Right renal pelvis (tissue), 4 donors: ENCODE measurements at regions not wholly inside any gene's neighbourhood (a gene's known extent, or its start where the extent isn't known, plus 50 kb on each side); places are given as distances from the start of the nearest gene placed in this dataset.
"Not testable (repeated sequence)": the region's sequence is repeated elsewhere in the genome, so short reads cannot be mapped to it uniquely, and the experiment has no call there.

ENCODE experiments used
- DNase-seq, 4 donors: peaks; one replicate each; pipeline ENCODE4 v3.0.0-alpha.2; 2013; ENCODE audit warnings: low read depth in 4 of 4, low spot score in 3 of 4, missing footprints in 1 of 4

DNA sequence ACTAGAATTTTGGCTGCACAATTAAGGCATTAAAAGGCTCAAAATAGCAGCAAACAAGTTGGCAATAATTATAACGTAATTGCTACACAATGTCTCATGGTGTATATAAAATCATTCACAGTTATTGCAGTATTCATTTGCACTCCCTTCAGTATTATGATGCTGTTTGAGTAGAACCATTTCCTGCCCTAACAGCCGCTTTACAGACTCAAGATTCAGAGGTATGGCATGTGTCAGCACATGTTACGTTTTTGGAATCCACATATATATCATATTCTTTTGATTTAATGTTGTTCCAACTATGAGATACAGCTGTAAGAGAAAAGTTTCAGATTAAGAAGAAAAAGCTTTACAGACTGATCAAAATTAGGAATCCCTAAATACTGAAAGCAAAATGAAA is 56.3 kb upstream of the NCKAP5 start:
- DNase-seq = no peak

GRCh38 chr2:133627741-133628140 is 59.5 kb upstream of the NCKAP5 start:
- no peak for DNase-seq

DNA sequence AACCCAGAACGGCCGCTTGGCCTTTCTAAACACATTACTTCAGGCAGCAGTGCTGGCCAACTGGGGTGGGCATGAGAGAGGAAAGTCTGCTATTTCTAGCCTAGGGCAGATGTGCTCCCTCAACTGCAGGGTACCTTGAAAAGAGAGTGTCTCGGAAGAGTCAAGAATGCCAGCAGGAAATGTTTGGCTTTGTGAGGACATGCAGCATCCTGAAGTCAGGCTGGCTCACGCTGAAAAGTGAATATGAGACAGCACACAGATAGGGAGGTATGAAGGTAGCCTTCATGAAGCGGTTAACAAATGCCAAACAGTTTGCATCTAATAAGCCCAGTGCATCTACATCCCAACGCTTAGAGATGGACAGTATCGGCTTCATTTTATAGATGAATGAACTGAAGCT is 65.0 kb upstream of the NCKAP5 start:
- DNase-seq = no peak

DNA sequence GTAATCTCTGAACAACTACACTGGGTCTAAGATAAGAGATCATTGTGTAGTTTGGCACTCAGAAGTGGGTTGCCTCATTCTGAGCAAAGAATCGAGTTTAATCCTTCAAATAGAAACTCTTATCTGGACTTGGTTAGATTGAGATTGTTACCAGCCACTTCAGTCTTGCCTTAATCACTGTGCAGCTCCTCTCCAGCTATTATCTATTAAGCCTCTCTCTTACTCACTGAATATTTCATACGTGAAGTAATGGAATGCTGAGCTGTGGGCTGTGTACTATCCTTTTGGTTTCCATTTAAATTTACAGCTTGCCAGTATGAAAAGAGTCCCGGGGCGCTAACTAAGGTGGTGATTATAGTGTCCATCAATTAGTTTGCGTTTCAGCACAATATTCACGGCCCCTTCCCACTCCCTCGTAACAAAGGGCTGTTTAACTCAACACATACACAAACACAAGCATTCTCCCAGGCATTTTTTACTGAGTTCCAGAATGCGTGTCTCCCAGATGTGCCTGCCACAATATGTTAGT is 65.7 kb upstream of the NCKAP5 start:
- DNase-seq = no peak

DNA sequence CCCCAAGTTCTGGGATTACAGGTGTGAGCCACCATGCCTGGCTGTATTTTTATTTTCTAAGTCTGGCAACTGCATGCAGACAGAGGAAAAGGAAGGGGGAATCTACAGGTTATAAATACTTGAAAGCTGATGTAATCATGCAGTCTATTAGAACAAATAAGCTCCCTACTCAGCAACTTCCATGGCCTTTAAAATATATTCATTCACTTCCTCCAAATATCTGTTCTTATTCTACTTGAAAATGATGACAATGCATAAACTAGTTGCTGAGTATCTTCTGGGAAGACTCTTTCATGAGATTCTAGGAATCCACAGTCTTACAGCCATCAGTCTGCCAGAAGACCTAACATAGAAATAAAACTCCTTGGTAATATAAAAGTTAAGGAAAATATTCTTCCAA is 66.9 kb upstream of the NCKAP5 start:
- no peak for DNase-seq

- no peak for DNase-seq
These were observed 68.0 kb upstream of the NCKAP5 start for GRCh38 chr2:133636287-133636686.

DNA sequence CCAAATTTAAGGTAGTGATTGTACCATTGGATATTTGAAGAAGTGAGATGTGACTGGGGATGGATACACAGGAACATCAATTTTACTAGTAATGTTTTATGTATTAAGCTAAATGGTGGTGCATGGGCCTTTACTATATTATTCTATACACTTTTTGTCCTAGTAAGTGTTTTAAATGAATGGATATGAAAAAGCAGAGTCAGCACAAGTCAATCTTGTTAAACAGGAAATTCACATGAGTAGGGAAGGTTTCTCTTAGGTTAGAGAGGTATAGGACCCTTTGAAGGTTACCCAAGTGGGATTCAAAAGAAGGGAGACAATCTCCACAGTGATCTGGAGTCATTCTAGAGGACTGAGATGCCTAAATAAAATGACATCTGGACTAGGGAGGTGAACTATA is 71.8 kb upstream of the NCKAP5 start:
- DNase-seq = no peak

DNA sequence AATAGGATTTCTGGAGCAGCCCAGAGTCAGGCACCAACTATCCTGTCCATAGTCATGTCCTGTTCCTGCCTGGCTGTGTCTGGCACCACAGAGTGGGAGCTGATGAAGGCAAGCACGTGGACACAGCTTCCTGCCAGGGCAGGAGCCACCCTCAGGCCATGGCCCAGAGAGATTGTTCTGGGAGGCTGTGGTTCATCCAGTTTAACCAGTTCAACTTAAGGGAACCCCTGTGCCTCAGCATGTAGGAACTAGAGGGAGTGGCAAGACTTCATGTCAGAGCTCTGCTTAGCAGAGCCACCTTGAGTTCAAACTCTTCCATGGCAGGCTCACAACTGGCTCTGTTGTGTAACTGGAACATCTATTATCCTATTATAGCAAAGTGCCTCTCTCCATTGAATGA is 73.2 kb upstream of the NCKAP5 start:
- peak in 1 of 4 donors; percentile 2 for DNase-seq

GRCh38 chr2:133641942-133642725 is 73.9 kb upstream of the NCKAP5 start:
- DNase-seq = no peak

DNA sequence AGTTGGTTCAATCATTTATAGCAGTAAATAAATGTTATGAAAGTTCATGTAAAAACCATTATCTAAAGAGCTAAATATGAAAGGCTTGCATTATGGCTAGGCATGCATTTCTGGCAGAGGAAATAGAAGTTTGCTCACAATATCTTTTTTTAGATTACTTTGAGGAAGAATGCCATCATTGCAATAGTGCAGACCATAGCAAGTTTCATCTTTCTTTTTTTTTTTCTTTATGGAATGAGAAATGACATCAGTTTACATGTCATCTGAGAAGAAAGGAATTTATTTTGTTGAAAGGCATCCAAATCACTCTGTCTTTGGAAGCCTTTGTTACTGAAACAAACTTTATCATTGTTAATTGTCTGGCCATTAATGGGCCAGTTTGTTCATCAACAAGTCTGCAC is 74.5 kb upstream of the NCKAP5 start:
- DNase-seq = no peak

GRCh38 chr2:133643863-133644262 is 75.6 kb upstream of the NCKAP5 start:
- no peak for DNase-seq

DNA sequence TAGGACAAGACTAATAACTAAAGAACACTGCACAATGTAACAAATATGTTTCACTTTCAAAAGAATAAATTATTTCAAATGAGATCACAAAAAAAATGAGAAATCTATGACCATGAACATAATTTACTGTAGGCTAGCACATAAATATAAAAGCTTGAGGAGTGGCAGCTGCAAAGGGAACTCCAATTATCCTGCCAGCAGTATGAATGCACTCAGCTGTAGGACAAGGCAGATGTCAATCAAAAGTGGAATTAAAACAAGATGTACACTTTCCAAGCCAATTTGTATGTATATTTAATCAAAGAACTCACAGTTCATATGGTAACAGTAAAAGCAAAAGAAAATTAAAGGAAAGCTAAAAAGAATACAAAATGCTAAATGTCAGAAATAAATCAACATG is 76.6 kb upstream of the NCKAP5 start:
- DNase-seq = no peak

DNA sequence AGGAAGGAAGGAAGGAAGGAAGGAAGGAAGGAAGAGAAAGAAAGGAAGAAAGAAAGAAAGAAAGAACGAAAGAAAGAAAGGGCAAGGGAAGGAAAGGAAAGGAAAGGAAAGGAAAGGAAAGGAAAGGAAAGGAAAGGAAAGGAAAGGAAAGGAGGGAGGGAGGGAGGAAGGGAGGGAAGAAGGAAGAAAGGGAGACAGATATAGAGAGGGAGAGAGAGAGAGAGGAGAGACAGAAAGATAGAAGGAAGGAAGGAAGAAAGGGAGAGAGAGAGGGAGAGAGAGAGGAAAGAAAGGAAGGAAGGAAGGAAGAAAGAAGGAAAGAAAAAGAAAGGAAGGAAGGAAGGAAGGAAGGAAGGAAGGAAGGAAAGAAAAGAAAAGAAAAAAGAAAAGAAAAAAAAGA is 79.1 kb upstream of the NCKAP5 start:
- not testable (repeated sequence) for DNase-seq

GRCh38 chr2:133651861-133652260 is 83.6 kb upstream of the NCKAP5 start:
- no peak for DNase-seq

DNA sequence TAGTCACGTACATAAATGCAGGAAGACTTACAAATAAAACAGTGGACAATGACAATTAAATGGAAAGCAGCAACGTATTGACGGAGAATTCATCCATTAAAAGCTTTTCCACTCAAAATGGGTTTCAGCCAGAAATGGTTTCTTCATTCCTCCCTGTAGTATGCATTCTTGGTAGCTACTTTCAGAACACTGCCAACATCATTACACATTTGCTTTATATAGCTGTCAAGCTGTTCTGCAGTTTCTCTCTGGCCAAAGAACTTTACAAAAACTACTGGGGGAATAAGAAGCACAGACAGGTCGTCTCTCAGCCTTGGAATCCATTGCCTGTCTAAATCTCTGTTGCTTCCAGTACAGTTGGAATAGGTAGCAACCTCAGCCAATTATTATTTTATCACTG is 84.1 kb upstream of the NCKAP5 start:
- no peak for DNase-seq

GRCh38 chr2:133653056-133653455 is 84.8 kb upstream of the NCKAP5 start:
- no peak for DNase-seq

DNA sequence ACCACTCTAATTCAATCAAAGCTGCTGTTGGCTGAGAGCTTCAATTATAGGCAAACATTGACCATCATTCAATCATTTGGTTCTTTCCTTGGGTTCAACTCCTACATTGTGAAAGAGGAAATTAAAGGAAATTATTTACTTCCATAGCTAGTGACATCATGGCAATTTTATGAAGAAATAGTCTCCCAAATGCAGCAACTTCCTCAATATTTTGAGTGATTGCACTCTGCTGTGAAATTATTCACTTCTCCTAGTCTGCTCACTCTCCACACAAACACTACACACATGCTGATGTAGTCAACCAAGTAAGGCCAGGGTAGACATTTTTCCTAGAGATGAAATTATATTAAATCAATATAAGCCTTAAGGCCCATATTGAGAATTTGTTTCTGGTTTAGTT is 86.7 kb upstream of the NCKAP5 start:
- DNase-seq = no peak

GRCh38 chr2:133655610-133656009 is 87.3 kb upstream of the NCKAP5 start:
- DNase-seq = no peak

GRCh38 chr2:133657591-133657990 is 89.3 kb upstream of the NCKAP5 start:
- DNase-seq = no peak

GRCh38 chr2:133658020-133658903 is 90.0 kb upstream of the NCKAP5 start:
- DNase-seq = no peak

DNA sequence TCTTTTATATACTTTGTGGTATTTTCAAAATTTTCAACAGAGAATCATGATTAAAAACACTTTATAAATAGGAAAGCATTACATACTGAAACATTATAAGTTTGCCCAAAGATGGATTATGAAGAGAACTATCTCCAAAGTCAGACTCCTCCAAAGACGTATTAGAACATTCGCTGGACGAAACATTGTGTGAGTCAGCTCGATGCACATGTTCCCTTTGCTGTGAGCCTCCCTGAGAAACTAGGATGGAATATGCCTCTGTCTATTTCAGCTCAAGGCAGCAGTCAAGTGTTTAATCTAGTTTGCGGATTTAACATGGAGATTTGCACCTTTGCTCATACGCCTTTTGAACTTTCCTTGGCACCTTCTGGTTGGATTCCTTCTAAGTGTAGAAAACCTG is 92.2 kb upstream of the NCKAP5 start:
- no peak for DNase-seq

DNA sequence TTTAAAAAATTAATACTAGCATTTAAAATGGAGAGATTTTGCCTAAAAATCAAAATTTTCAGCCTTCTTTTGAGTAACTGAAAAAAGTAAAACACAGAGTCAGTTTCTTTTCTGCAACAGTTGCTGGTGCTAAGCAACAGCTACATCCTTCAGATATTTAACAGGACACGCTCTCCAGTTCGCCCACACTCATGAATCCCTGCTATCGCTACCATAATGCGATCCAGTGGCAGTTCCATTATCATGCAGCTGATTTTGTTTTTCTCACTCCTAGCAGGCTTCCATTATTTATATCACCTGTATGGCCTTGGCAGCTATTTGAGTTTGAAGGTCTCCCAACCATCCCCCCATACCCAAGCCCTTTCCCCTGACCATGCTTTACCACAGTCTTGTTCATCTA is 93.1 kb upstream of the NCKAP5 start:
- DNase-seq = no peak
